ENCODE measurements at regions not wholly inside any gene's neighbourhood (a gene's known extent, or its start where the extent isn't known, plus 50 kb on each side); places are given as distances from the start of the nearest gene placed in this dataset.

GRCh38 chr2:223283771-223284170 is 231.8 kb downstream of the KCNE4 start:
- no peak for ATAC-seq
- ChIA-PET RAD21 (ENCODE audit: unreplicated experiment) (no interaction called here), SMC1A (ENCODE audit: uncharacterized antibody, unreplicated experiment) (interaction anchor here (0.6 kb wide), 1 partner anchor 20 kb away, joined by 3 read pairs; no protein-coding TSS in a partner anchor), POLR2A (no interaction called here), CTCF (no interaction called here)
- no TSS peak for BruUV-seq (replicated peaks)
- Histone ChIP-seq H4K20me1 (ENCODE audit: control insufficient read depth, insufficient read depth) (no peaks in the 10 kb centered on the region), H3K9me3 (replicated peaks; ENCODE audit: control insufficient read depth, insufficient read depth, low read length) (no peaks in the 10 kb centered on the region; the same call in 2 of the 3 replicates), H3K4me1 (ENCODE audit: control insufficient read depth, insufficient read depth, low read length) (no peaks in the 10 kb centered on the region), H3K27me3 (replicated peaks in 1 of 2; ENCODE audit: control insufficient read depth in 2 of 2, insufficient read depth in 2 of 2, low read length in 1 of 2) (no peaks in the 10 kb centered on the region), H3K4me3 (no peak overlapping the region), H3K27ac (ENCODE audit: control insufficient read depth, insufficient read depth) (no peak overlapping the region), H3K36me3 (ENCODE audit: control insufficient read depth in 2 of 2, insufficient read depth in 2 of 2, low read length in 1 of 2) (no peaks in the 10 kb centered on the region), H2AFZ (ENCODE audit: control insufficient read depth, low read depth, low read length) (no peak overlapping the region), H3K4me2 (ENCODE audit: control insufficient read depth, insufficient read depth) (no peak overlapping the region), H3K9ac (ENCODE audit: control insufficient read depth, insufficient read depth, low read length) (no peak overlapping the region), H3K79me2 (ENCODE audit: control insufficient read depth, insufficient read depth, low read length) (no peaks in the 10 kb centered on the region)
- in situ Hi-C loops (cut with MboI) (no loop called here), intact Hi-C loops (cut with micrococcal nuclease; ENCODE audit: unreplicated experiment) (no loop called here)
- no peak for FAIRE-seq
- TF ChIP-seq CBX5 (IDR thresholded peaks at IDR 0.05; ENCODE audit: low read depth) (no peak), HDAC2 (IDR thresholded peaks at IDR 0.05) (no peak), MAX (IDR thresholded peaks at IDR 0.05; ENCODE audit: low read depth, low read length) (no peak), MEF2B (IDR thresholded peaks at IDR 0.05; ENCODE audit: partially characterized antibody, poor library complexity, severe bottlenecking) (no peak)
- TF ChIP-seq, protein P1, sequence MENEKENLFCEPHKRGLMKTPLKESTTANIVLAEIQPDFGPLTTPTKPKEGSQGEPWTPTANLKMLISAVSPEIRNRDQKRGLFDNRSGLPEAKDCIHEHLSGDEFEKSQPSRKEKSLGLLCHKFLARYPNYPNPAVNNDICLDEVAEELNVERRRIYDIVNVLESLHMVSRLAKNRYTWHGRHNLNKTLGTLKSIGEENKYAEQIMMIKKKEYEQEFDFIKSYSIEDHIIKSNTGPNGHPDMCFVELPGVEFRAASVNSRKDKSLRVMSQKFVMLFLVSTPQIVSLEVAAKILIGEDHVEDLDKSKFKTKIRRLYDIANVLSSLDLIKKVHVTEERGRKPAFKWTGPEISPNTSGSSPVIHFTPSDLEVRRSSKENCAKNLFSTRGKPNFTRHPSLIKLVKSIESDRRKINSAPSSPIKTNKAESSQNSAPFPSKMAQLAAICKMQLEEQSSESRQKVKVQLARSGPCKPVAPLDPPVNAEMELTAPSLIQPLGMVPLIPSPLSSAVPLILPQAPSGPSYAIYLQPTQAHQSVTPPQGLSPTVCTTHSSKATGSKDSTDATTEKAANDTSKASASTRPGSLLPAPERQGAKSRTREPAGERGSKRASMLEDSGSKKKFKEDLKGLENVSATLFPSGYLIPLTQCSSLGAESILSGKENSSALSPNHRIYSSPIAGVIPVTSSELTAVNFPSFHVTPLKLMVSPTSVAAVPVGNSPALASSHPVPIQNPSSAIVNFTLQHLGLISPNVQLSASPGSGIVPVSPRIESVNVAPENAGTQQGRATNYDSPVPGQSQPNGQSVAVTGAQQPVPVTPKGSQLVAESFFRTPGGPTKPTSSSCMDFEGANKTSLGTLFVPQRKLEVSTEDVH (IDR thresholded peaks at IDR 0.05; ENCODE audit: low read depth, partially characterized antibody), result no peak
- DNase-seq (ENCODE audit: low read depth, low spot score), result no peak

Measured in GM12878 (cell line).